Transverse colon (tissue), 3 donors: ENCODE measurements at regions not wholly inside any gene's neighbourhood (a gene's known extent, or its start where the extent isn't known, plus 50 kb on each side); places are given as distances from the start of the nearest gene placed in this dataset.

ENCODE experiments used
- CTCF ChIP-seq, 5 experiments: fragments of 200-600 bp in 3 of 5; fragments of 450-650 bp in 2 of 5; sonication (generic) in 3 of 5; IDR thresholded peaks; 1 replicate in 2 of 5; 2 replicates in 3 of 5; pipeline ENCODE4 v1.5.1; 2016 to 2017; ENCODE audit warnings: antibody characterized with exemption in 5 of 5, inconsistent platforms in 3 of 5, mild to moderate bottlenecking in 2 of 5, moderate library complexity in 1 of 5
- POLR2A ChIP-seq: fragments of 450-650 bp; IDR thresholded peaks from one replicate; pipeline ENCODE4 v1.6.1; 2016; ENCODE audit warnings: antibody characterized with exemption, mild to moderate bottlenecking, moderate library complexity

- TF ChIP-seq POLR2A, result no peak
- TF ChIP-seq CTCF (IDR thresholded peaks at IDR 0.05), result no peak
These were observed 612.5 kb upstream of the PRR20A start for GRCh38 chr13:56528040-56528790.
